CD4-positive, alpha-beta T cell (primary cell): ENCODE measurements at regions not wholly inside any gene's neighbourhood (a gene's known extent, or its start where the extent isn't known, plus 50 kb on each side); places are given as distances from the start of the nearest gene placed in this dataset.

ENCODE experiments used
- ATAC-seq: fragments of 200-7000 bp; cut with Tn5 transposase; one replicate; pipeline ENCODE4 v1.10.0; 2022; ENCODE audit warnings: mild to moderate bottlenecking; ENCODE audit not compliant: poor library complexity
- CTCF ChIA-PET: fragments of 350-600 bp; sonication (Branson Sonifier 250); formaldehyde crosslinking; loops from one replicate; lab custom pipeline; 2021; ENCODE audit warnings: antibody characterized with exemption, inconsistent platforms; lab: Charles Lee
- POLR2A ChIA-PET: fragments of 350-600 bp; sonication (Branson Sonifier 250); formaldehyde crosslinking; loops from one replicate; lab custom pipeline; 2021; ENCODE audit warnings: antibody characterized with exemption, inconsistent platforms; lab: Charles Lee
- DNase-seq, 14 experiments: peaks; one replicate each; pipeline ENCODE4 v3.0.0-alpha.2; 2013 to 2020; ENCODE audit warnings: mixed read lengths in 2 of 14
- H3K27ac ChIP-seq, 2 donors: one replicate each; pipeline versions ENCODE4 v1.5.1 to v1.7.0; 2013; ENCODE audit warnings: low read length in 2 of 2, low read depth in 1 of 2, mild to moderate bottlenecking in 1 of 2
- H3K27me3 ChIP-seq, 2 experiments: 1 replicate in 1 of 2; 2 replicates in 1 of 2; pipeline versions ENCODE4 v1.6.1 to v1.7.0; 2013; ENCODE audit warnings: low read length in 2 of 2, control low read depth in 1 of 2, mild to moderate bottlenecking in 1 of 2, moderate library complexity in 1 of 2; ENCODE audit not compliant: insufficient read depth in 2 of 2, control insufficient read depth in 1 of 2
- H3K36me3 ChIP-seq: one replicate; pipeline ENCODE4 v1.6.1; 2013; ENCODE audit warnings: low read length, control low read depth; ENCODE audit not compliant: insufficient read depth
- H3K4me1 ChIP-seq: one replicate; pipeline ENCODE4 v1.6.1; 2013; ENCODE audit warnings: low read length, control low read depth; ENCODE audit not compliant: insufficient read depth
- H3K4me3 ChIP-seq: one replicate; pipeline ENCODE4 v1.5.1; 2013; ENCODE audit warnings: mild to moderate bottlenecking, low read length, moderate library complexity
- H3K9me3 ChIP-seq, 2 experiments: 1 replicate in 1 of 2; 2 replicates in 1 of 2; pipeline versions ENCODE4 v1.6.1 to v1.7.0; 2013; ENCODE audit warnings: low read length in 2 of 2, mild to moderate bottlenecking in 2 of 2, control low read depth in 1 of 2, moderate library complexity in 1 of 2; ENCODE audit not compliant: control insufficient read depth in 1 of 2, insufficient read depth in 1 of 2
- H3K27ac Mint-ChIP-seq: one replicate; pipeline ENCODE4 v1.8.0; 2020; ENCODE audit warnings: mixed read lengths
- H3K27me3 Mint-ChIP-seq: one replicate; pipeline ENCODE4 v1.8.0; 2021; ENCODE audit warnings: mixed read lengths
- H3K36me3 Mint-ChIP-seq: one replicate; pipeline ENCODE4 v1.8.0; 2021; ENCODE audit warnings: low read depth, mixed read lengths
- H3K4me1 Mint-ChIP-seq: one replicate; pipeline ENCODE4 v1.8.0; 2021; ENCODE audit warnings: low read depth, mixed read lengths
- H3K4me3 Mint-ChIP-seq: one replicate; pipeline ENCODE4 v1.8.0; 2020; ENCODE audit warnings: mild to moderate bottlenecking, mixed read lengths
- H3K9me3 Mint-ChIP-seq: one replicate; pipeline ENCODE4 v1.8.0; 2020; ENCODE audit warnings: mixed read lengths
- CTCF ChIP-seq: fragments of 200-600 bp; IDR thresholded peaks from one replicate; pipeline ENCODE4 v1.8.0; 2022; ENCODE audit warnings: antibody characterized with exemption, mild to moderate bottlenecking
- intact Hi-C, 2 experiments: fragments of 100-400 bp; cut with DNase I in 1 of 2; cut with micrococcal nuclease in 1 of 2; formaldehyde crosslinking; loops; one replicate each; pipeline versions ENCODE4 v1.15.1 to v1.9.0; 2023 to 2025; cut with DNase I, micrococcal nuclease

DNA sequence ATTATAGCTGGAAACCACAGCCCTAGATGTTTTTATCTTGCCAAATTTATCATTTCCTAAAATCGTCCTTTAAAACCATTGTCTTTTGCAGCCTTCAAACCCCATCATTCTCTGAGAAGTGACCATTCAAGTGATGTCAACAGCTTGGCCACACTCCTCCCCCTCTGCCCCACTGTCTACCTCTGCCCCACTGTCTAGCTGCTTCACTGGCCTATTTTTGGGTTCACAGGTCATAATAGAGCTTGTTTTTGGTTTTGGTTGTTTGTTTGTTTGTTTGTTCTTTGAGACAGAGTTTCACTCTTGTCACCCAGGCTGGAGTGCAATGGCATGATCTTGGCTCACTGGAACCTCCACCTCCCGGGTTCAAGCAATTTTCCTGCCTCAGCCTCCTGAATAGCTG, 93.2 kb upstream of the IL12A start:
- CTCF ChIA-PET: no interaction called here
- TF ChIP-seq CTCF: no peak
- DNase-seq (no peak), ATAC-seq (no peak)
- POLR2A ChIA-PET: no interaction called here
- Histone ChIP-seq H3K27me3 (peaks cover 0 to 4% of the 10 kb centered on the region in 2 experiments), H3K9me3 (no peaks in the 10 kb centered on the region), H3K4me1 (no peaks in the 10 kb centered on the region), H3K36me3 (no peaks in the 10 kb centered on the region), H3K4me3 (no peak overlapping the region), H3K27ac (no peak overlapping the region)
- no peak overlapping the region for H3K4me3 Mint-ChIP-seq
- H3K36me3 Mint-ChIP-seq: no peaks in the 10 kb centered on the region
- H3K9me3 Mint-ChIP-seq: no peaks in the 10 kb centered on the region
- no peak overlapping the region for H3K27ac Mint-ChIP-seq
- H3K4me1 Mint-ChIP-seq: no peaks in the 10 kb centered on the region
- peaks cover 5% of the 10 kb centered on the region for H3K27me3 Mint-ChIP-seq
- intact Hi-C loops: no loop called here

- no peaks in the 10 kb centered on the region for H3K4me1 Mint-ChIP-seq
- no peaks in the 10 kb centered on the region for H3K4me1 ChIP-seq
- no peak for TF ChIP-seq CTCF
- no peaks in the 10 kb centered on the region for H3K36me3 ChIP-seq
- H3K27ac Mint-ChIP-seq: no peak overlapping the region
- no peaks in the 10 kb centered on the region for H3K36me3 Mint-ChIP-seq
- ATAC-seq (no peak), DNase-seq (no peak)
- POLR2A ChIA-PET: no interaction called here
- H3K9me3 ChIP-seq: no peaks in the 10 kb centered on the region
- CTCF ChIA-PET: no interaction called here
- intact Hi-C loops: no loop called here
- no peak overlapping the region for H3K27ac ChIP-seq
- H3K4me3 ChIP-seq: no peak overlapping the region
- H3K27me3 ChIP-seq: peaks cover 0 to 4% of the 10 kb centered on the region in 2 experiments
- peaks cover 14% of the 10 kb centered on the region for H3K27me3 Mint-ChIP-seq
- H3K4me3 Mint-ChIP-seq: no peak overlapping the region
- no peaks in the 10 kb centered on the region for H3K9me3 Mint-ChIP-seq
These were observed 92.1 kb upstream of the IL12A start for GRCh38 chr3:159896543-159896942.

DNA sequence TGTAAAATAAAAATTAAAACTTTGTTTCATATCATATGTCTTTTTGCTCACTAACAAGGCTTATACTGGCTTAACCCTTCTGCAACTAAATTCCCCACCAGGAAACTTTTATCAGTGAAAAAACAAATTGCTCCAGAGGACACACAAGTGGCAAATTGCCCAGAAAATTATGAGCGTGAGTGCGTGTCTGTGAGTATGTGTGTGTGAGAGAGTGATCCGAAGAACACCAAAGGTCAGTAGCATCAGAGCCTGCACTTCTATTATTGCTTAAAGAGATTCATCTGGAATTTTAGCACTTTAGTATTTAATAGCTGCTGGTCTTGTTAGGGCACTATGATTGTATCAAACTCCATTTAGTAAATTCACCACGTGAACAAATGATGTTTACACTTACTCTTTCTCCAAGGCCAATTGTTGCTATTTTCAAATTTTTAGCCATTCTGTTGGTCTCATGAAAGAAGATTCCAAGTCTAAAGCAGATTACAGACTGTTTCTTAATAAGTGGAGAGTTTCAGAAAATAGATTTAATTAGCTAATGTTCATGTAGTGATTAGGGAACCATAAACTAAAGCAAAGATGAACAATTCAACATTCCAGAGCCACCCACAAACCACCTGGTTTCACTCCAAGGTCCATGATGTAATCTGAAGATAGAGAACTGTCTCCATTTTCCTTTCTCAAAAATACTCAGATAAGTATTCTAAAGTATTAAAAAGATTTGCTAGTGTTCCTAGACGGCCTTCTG, 91.1 kb upstream of the IL12A start:
- peaks cover 15% of the 10 kb centered on the region for H3K27me3 Mint-ChIP-seq
- CTCF ChIA-PET: no interaction called here
- no peak for TF ChIP-seq CTCF

More for the DNA sequence above, 91.1 kb upstream of the IL12A start:
- Histone ChIP-seq H3K27ac (no peak overlapping the region), H3K36me3 (no peaks in the 10 kb centered on the region), H3K27me3 (peaks cover 0 to 4% of the 10 kb centered on the region in 2 experiments), H3K4me1 (no peaks in the 10 kb centered on the region), H3K9me3 (no peaks in the 10 kb centered on the region), H3K4me3 (no peak overlapping the region)
- Mint-ChIP-seq H3K9me3 (no peaks in the 10 kb centered on the region), H3K4me1 (no peaks in the 10 kb centered on the region), H3K27ac (no peak overlapping the region), H3K4me3 (no peak overlapping the region), H3K36me3 (no peaks in the 10 kb centered on the region)
- ATAC-seq (no peak), DNase-seq (no peak)
- intact Hi-C loops: no loop called here
- POLR2A ChIA-PET: no interaction called here
